H1 (cell line): ENCODE measurements at regions not wholly inside any gene's neighbourhood (a gene's known extent, or its start where the extent isn't known, plus 50 kb on each side); places are given as distances from the start of the nearest gene placed in this dataset.
A peak's percentile ranks its signal among the peaks of the same experiment; 100 is the strongest.

Experiments
- CTCF ChIA-PET: fragments of 300-600 bp; sonication (Branson Sonifier 250); formaldehyde crosslinking; loops from one replicate; lab custom pipeline; 2021; ENCODE audit not compliant: partially characterized antibody; lab: Charles Lee
- POLR2A ChIA-PET: fragments of 300-600 bp; sonication (Branson Sonifier 250); formaldehyde crosslinking; loops from one replicate; lab custom pipeline; 2021; ENCODE audit warnings: inconsistent platforms; ENCODE audit not compliant: partially characterized antibody; lab: Charles Lee
- DNase-seq, 2 experiments: peaks; one replicate each; pipeline versions ENCODE4 v3.0.0 to v3.0.0-alpha.2; 2010 to 2022; ENCODE audit warnings: low spot score in 2 of 2, low read depth in 1 of 2, mixed read lengths in 1 of 2
- FAIRE-seq: peaks from 2 replicates; lab custom pipeline; 2011; peaks lifted over from hg19 to GRCh38; lab: Jason Lieb, UNC
- H2AFZ ChIP-seq: 2 replicates; pipeline ENCODE4 v1.8.1; 2012; ENCODE audit warnings: low read length, inconsistent platforms
- H2AK5ac ChIP-seq: 2 replicates; pipeline ENCODE4 v1.6.1; 2013; ENCODE audit warnings: low read depth, low read length
- H2BK120ac ChIP-seq: replicated peaks from 2 replicates; pipeline ENCODE3; 2013; ENCODE audit warnings: low read depth, low read length, inconsistent platforms
- H2BK12ac ChIP-seq: 2 replicates; pipeline ENCODE4 v1.6.1; 2013; ENCODE audit warnings: low read depth, low read length
- H2BK15ac ChIP-seq: 2 replicates; pipeline ENCODE4 v1.6.1; 2013; ENCODE audit warnings: low read length
- H2BK20ac ChIP-seq: 2 replicates; pipeline ENCODE4 v1.6.1; 2013; ENCODE audit warnings: low read length
- H2BK5ac ChIP-seq: 2 replicates; pipeline ENCODE4 v1.6.1; 2013; ENCODE audit warnings: low read depth, low read length
- H3K14ac ChIP-seq: 2 replicates; pipeline ENCODE4 v1.6.1; 2013; ENCODE audit warnings: inconsistent platforms; ENCODE audit not compliant: insufficient read length
- H3K18ac ChIP-seq: 2 replicates; pipeline ENCODE4 v1.6.1; 2013; ENCODE audit warnings: low read length; ENCODE audit errors: extremely low read depth
- H3K23ac ChIP-seq: 2 replicates; pipeline ENCODE4 v1.6.1; 2013; ENCODE audit warnings: inconsistent platforms; ENCODE audit not compliant: insufficient read length
- H3K23me2 ChIP-seq: 2 replicates; pipeline ENCODE4 v1.6.1; 2013; ENCODE audit warnings: low read depth, low read length
- H3K27ac ChIP-seq: 2 replicates; pipeline ENCODE4 v1.6.1; 2011; ENCODE audit warnings: low read depth, low read length, inconsistent platforms
- H3K27me3 ChIP-seq, 4 experiments: replicated peaks in 1 of 4; 1 replicate in 1 of 4; 2 replicates in 3 of 4; pipeline versions ENCODE4 v1.6.1 to v1.8.1; 2011 to 2013; ENCODE audit warnings: low read length in 3 of 4, mild to moderate bottlenecking in 3 of 4, inconsistent platforms in 2 of 4, mixed read lengths in 2 of 4, moderate library complexity in 1 of 4; ENCODE audit not compliant: control insufficient read depth in 3 of 4, insufficient read depth in 3 of 4; ENCODE audit errors: extremely low read depth in 1 of 4
- H3K36me3 ChIP-seq, 4 experiments: 2 replicates each; pipeline versions ENCODE4 v1.6.1 to v1.8.1; 2011 to 2013; ENCODE audit warnings: mild to moderate bottlenecking in 4 of 4, low read length in 3 of 4, moderate library complexity in 2 of 4, control low read depth in 1 of 4, inconsistent platforms in 1 of 4; ENCODE audit not compliant: insufficient read depth in 4 of 4, control insufficient read depth in 2 of 4
- H3K4ac ChIP-seq: replicated peaks from 2 replicates; pipeline ENCODE3; 2013; ENCODE audit warnings: low read length, low read depth, mixed read lengths, inconsistent platforms; ENCODE audit not compliant: insufficient read length
- H3K4me1 ChIP-seq, 4 experiments: replicated peaks in 1 of 4; 1 replicate in 1 of 4; 2 replicates in 3 of 4; pipeline versions ENCODE4 v1.6.1 to v1.8.1; 2011 to 2013; ENCODE audit warnings: low read length in 3 of 4, inconsistent platforms in 2 of 4, mixed read lengths in 1 of 4; ENCODE audit not compliant: insufficient read depth in 4 of 4, control insufficient read depth in 3 of 4
- H3K4me2 ChIP-seq, 2 experiments: 2 replicates each; pipeline versions ENCODE4 v1.6.1 to v1.8.1; 2011 to 2013; ENCODE audit warnings: low read depth in 2 of 2, low read length in 2 of 2, control low read depth in 1 of 2, inconsistent platforms in 1 of 2, mild to moderate bottlenecking in 1 of 2; ENCODE audit not compliant: insufficient read depth in 1 of 2
- H3K4me3 ChIP-seq, 4 experiments: fragments of 200-600, 300-600 bp in 1 of 4; sonication (generic), shearing (Covaris generic), sonication (Bioruptor Twin) in 1 of 4; 2 replicates each; pipeline versions ENCODE4 v1.5.1 to v1.8.1; 2011 to 2016; ENCODE audit warnings: low read length in 4 of 4, low read depth in 3 of 4, control low read depth in 2 of 4, inconsistent platforms in 2 of 4, mild to moderate bottlenecking in 2 of 4, mixed read lengths in 1 of 4, moderate library complexity in 1 of 4; ENCODE audit not compliant: insufficient read depth in 2 of 4; ENCODE audit errors: extremely low read depth in 1 of 4
- H3K56ac ChIP-seq: replicated peaks from 2 replicates; pipeline ENCODE3; 2013; ENCODE audit warnings: low read depth, mild to moderate bottlenecking, mixed read lengths, low read length, inconsistent platforms; ENCODE audit not compliant: insufficient read length
- H3K79me1 ChIP-seq: 2 replicates; pipeline ENCODE4 v1.6.1; 2013; ENCODE audit warnings: low read depth, low read length, control low read depth
- H3K79me2 ChIP-seq, 2 experiments: 2 replicates each; pipeline versions ENCODE4 v1.6.1 to v1.8.1; 2012 to 2013; ENCODE audit warnings: low read length in 2 of 2, mild to moderate bottlenecking in 2 of 2, inconsistent platforms in 1 of 2; ENCODE audit not compliant: insufficient read depth in 2 of 2, control insufficient read depth in 1 of 2
- H3K9ac ChIP-seq, 4 experiments: replicated peaks in 1 of 4; 1 replicate in 1 of 4; 2 replicates in 3 of 4; pipeline versions ENCODE4 v1.6.1 to v1.8.1; 2011 to 2013; ENCODE audit warnings: low read depth in 3 of 4, low read length in 3 of 4, control low read depth in 2 of 4, mild to moderate bottlenecking in 2 of 4, moderate library complexity in 2 of 4, inconsistent platforms in 1 of 4; ENCODE audit errors: extremely low read depth in 1 of 4
- H3K9me3 ChIP-seq, 2 experiments: 2 replicates each; pipeline versions ENCODE4 v1.6.1 to v1.8.1; 2012 to 2013; ENCODE audit warnings: mild to moderate bottlenecking in 2 of 2, moderate library complexity in 2 of 2, control low read depth in 1 of 2, inconsistent platforms in 1 of 2, low read depth in 1 of 2, low read length in 1 of 2, mixed read lengths in 1 of 2; ENCODE audit not compliant: insufficient read depth in 2 of 2
- H4K20me1 ChIP-seq, 2 experiments: replicated peaks in 1 of 2; 2 replicates each; pipeline versions ENCODE3 to v1.8.1; 2011 to 2013; ENCODE audit warnings: inconsistent platforms in 2 of 2, low read length in 2 of 2, mild to moderate bottlenecking in 1 of 2; ENCODE audit not compliant: insufficient read depth in 2 of 2, control insufficient read depth in 1 of 2
- H4K5ac ChIP-seq: 2 replicates; pipeline ENCODE4 v1.6.1; 2013; ENCODE audit warnings: low read length, low read depth, mixed read lengths, inconsistent platforms; ENCODE audit not compliant: insufficient read length
- H4K8ac ChIP-seq: 2 replicates; pipeline ENCODE4 v1.8.0; 2013; ENCODE audit warnings: mild to moderate bottlenecking, moderate library complexity, low read length, inconsistent platforms; ENCODE audit not compliant: insufficient read depth; ENCODE audit errors: extremely low read depth
- H4K91ac ChIP-seq: replicated peaks from 2 replicates; pipeline ENCODE3; 2013; ENCODE audit warnings: low read length, mixed read lengths, inconsistent platforms; ENCODE audit not compliant: insufficient read length
- CEBPB ChIP-seq: IDR thresholded peaks from 2 replicates; pipeline ENCODE4 v1.6.1; 2012; ENCODE audit warnings: low read depth, low read length
- CHD1 ChIP-seq: IDR thresholded peaks from 2 replicates; pipeline ENCODE4 v1.6.1; 2012; ENCODE audit warnings: low read depth, low read length, improper control_type of control experiment
- CTBP2 ChIP-seq: IDR thresholded peaks from 2 replicates; pipeline ENCODE4 v1.7.0; 2011; ENCODE audit warnings: borderline replicate concordance, mild to moderate bottlenecking, moderate library complexity, mixed read lengths, low read length; ENCODE audit not compliant: insufficient read depth, insufficient read length
- GTF2F1 ChIP-seq: IDR thresholded peaks from 2 replicates; pipeline ENCODE4 v1.6.1; 2012; ENCODE audit warnings: low read depth, low read length, improper control_type of control experiment, borderline replicate concordance
- PHF8 ChIP-seq: fragments of 200-600 bp; sonication (generic); conservative IDR thresholded peaks from 2 replicates; pipeline ENCODE4 v1.7.1; 2012; ENCODE audit warnings: low read depth, mild to moderate bottlenecking, inconsistent platforms, low read length, moderate library complexity
- SP1 ChIP-seq: IDR thresholded peaks from 2 replicates; pipeline ENCODE4 v1.6.1; 2011; ENCODE audit warnings: low read depth, low read length
- WGBS, 2 experiments: shearing (Covaris generic) in 1 of 2; methylation state at CpG; one replicate each; pipeline versions ENCODE4 v1.1.6 to v1.1.7; 2013 to 2015; ENCODE audit warnings: low lambda C conversion rate in 2 of 2, mixed read lengths in 2 of 2, inconsistent platforms in 1 of 2, low coverage in 1 of 2, missing lambda C conversion rate in 1 of 2; ENCODE audit not compliant: insufficient replicate concordance in 2 of 2, insufficient coverage in 1 of 2, insufficient read length in 1 of 2; ENCODE audit errors: extremely low coverage in 1 of 2, missing lambda C conversion rate in 1 of 2; 5-methylcytosine and 5-hydroxymethylcytosine counted together

GRCh38 chr12:97093187-97093683, 186.2 kb downstream of the NEDD1 start:
- Histone ChIP-seq H3K23me2 (no peaks in the 10 kb centered on the region), H2AFZ (0 out of 2 replicates have a peak overlapping the region, but pooled peaks have one; percentile 6), H2BK15ac (no peak overlapping the region), H3K9me3 (no peaks in the 10 kb centered on the region), H2BK20ac (no peak overlapping the region), H3K4me3 (no peak overlapping the region), H3K9ac (no peak overlapping the region), H3K14ac (no peak overlapping the region), H3K18ac (no peak overlapping the region), H3K27me3 (no peaks in the 10 kb centered on the region), H3K79me1 (no peaks in the 10 kb centered on the region), H2AK5ac (no peak overlapping the region), H3K4ac (no peak overlapping the region), H4K91ac (no peak overlapping the region), H2BK5ac (no peak overlapping the region), H4K5ac (no peak overlapping the region), H4K20me1 (no peaks in the 10 kb centered on the region), H3K4me2 (no peak overlapping the region), H3K4me1 (peaks cover 0 to 7% (median 3%) of the 10 kb centered on the region in 4 experiments; a peak in 3 of 7 replicates), H3K23ac (no peak overlapping the region), H4K8ac (no peak overlapping the region), H3K36me3 (no peaks in the 10 kb centered on the region), H2BK120ac (no peak overlapping the region), H2BK12ac (no peak overlapping the region), H3K79me2 (no peaks in the 10 kb centered on the region), H3K56ac (no peak overlapping the region), H3K27ac (no peak overlapping the region)
- no peak for TF ChIP-seq GTF2F1
- TF ChIP-seq CEBPB: 0 out of 2 replicates have a peak, but pooled peaks have one; percentile 10
- TF ChIP-seq SP1: no peak
- no peak for TF ChIP-seq PHF8
- TF ChIP-seq CTBP2: no peak
- no peak for TF ChIP-seq CHD1
- DNase-seq: no peak
- 75% methylated on average over 6 of the region's 6 CpGs; no CpG with 5 or more reads in 1 of the 2 experiments for WGBS, 2 experiments
- FAIRE-seq: peak; percentile 45
- ChIA-PET POLR2A (no interaction called here), CTCF (no interaction called here)
